AG08395 (cell line): ENCODE measurements at regions not wholly inside any gene's neighbourhood (a gene's known extent, or its start where the extent isn't known, plus 50 kb on each side); places are given as distances from the start of the nearest gene placed in this dataset.

Experiments used
- DNase-seq: peaks from one replicate; pipeline ENCODE4 v3.0.0; 2012; ENCODE audit warnings: mixed read lengths, low spot score

- DNase-seq: no peak
Measured at GRCh38 chr10:129334266-129334665, 132.8 kb upstream of the MGMT start.

- no peak for DNase-seq
Measured at GRCh38 chr10:129335396-129335795, 131.6 kb upstream of the MGMT start.

GRCh38 chr10:129335942-129336341 is 131.1 kb upstream of the MGMT start:
- no peak for DNase-seq

GRCh38 chr10:129339191-129339590 is 127.8 kb upstream of the MGMT start:
- no peak for DNase-seq

- DNase-seq: no peak
Measured at GRCh38 chr10:129339841-129340240, 127.2 kb upstream of the MGMT start.

- no peak for DNase-seq
Measured at GRCh38 chr10:129341087-129341486, 126.0 kb upstream of the MGMT start.

GRCh38 chr10:129342385-129342784 is 124.7 kb upstream of the MGMT start:
- no peak for DNase-seq

GRCh38 chr10:129343141-129343540 is 123.9 kb upstream of the MGMT start:
- DNase-seq: no peak

- DNase-seq: no peak
Measured at GRCh38 chr10:129344103-129344502, 122.9 kb upstream of the MGMT start.

- no peak for DNase-seq
Measured at GRCh38 chr10:129344731-129345355, 122.2 kb upstream of the MGMT start.

- no peak for DNase-seq
Measured at GRCh38 chr10:129345763-129346162, 121.3 kb upstream of the MGMT start.

GRCh38 chr10:129350690-129351089 is 116.4 kb upstream of the MGMT start:
- DNase-seq: no peak

GRCh38 chr10:129353101-129353500 is 113.9 kb upstream of the MGMT start:
- no peak for DNase-seq

GRCh38 chr10:129360046-129360445 is 107.0 kb upstream of the MGMT start:
- DNase-seq: no peak

- DNase-seq: no peak
Measured at GRCh38 chr10:129361676-129362376, 105.2 kb upstream of the MGMT start.

GRCh38 chr10:129364949-129365348 is 102.1 kb upstream of the MGMT start:
- no peak for DNase-seq

- no peak for DNase-seq
Measured at GRCh38 chr10:129365767-129366402, 101.2 kb upstream of the MGMT start.

- DNase-seq: no peak
Measured at GRCh38 chr10:129366450-129366849, 100.6 kb upstream of the MGMT start.

- DNase-seq: no peak
Measured at GRCh38 chr10:129369566-129369965, 97.5 kb upstream of the MGMT start.

- DNase-seq: no peak
Measured at GRCh38 chr10:129371541-129371940, 95.5 kb upstream of the MGMT start.

- no peak for DNase-seq
Measured at GRCh38 chr10:129372172-129372571, 94.9 kb upstream of the MGMT start.

GRCh38 chr10:129373231-129373630 is 93.8 kb upstream of the MGMT start:
- DNase-seq: no peak

GRCh38 chr10:129373718-129374117 is 93.3 kb upstream of the MGMT start:
- no peak for DNase-seq
